ENCODE measurements at regions not wholly inside any gene's neighbourhood (a gene's known extent, or its start where the extent isn't known, plus 50 kb on each side); places are given as distances from the start of the nearest gene placed in this dataset.
A peak's percentile ranks its signal among the peaks of the same experiment; 100 is the strongest.

DNA sequence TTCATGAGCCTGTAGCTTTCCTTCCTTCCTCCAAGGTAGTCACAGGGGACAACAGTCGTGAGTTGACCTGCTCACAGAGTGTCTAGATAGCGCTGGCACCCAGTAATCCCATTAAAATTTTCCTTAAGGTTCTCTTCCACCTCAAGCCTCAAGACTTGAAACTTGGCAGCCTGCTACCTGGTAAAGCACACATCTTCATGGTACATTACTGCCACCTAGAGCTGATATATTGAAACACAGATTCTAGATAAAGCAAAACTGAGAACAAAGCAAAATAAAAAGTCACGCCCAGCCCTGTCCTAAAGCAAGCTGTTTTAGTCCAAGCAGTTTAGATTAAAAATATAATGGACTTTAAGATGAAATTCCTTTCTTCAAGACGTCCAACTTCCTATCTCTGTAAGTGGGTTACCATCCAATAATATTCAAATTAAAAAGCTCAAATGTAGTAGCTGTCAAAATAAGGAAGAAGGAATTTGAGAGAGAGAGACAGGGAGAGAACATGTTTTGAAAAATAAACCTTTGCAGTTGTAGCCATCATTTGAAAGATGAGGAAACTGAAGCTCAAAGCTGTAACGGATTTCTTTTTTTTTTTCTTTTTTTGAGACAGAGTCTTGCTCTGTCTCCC lies 50.7 kb upstream of the CD83 start:
- DNase-seq = peak; percentile 77

DNA sequence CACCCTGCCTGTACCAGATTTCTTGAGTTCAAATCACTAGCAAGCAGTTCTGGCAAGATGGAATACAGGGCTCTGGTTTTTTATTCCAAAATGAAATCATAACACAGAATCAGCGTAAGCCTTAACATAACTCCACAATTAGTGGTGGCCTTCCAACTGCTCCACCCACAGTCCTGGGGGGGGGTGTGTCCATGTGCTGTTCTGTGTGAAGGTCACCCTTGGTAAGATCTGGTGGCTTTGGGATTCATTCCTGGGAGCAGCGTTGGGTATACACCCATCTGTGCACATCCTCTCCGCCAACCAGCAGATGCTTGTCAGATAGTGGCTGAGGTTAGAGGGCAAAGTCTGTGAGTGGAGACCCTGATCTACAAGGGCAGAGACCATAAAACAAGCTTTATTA lies 49.9 kb upstream of the CD83 start:
- no peak for DNase-seq
